WTC11 (cell line): ENCODE measurements at regions not wholly inside any gene's neighbourhood (a gene's known extent, or its start where the extent isn't known, plus 50 kb on each side); places are given as distances from the start of the nearest gene placed in this dataset.

Source experiments
- ATAC-seq: fragments of 200-7000 bp; cut with Tn5 transposase; 2 replicates; pipeline ENCODE4 v1.10.0; 2021; ENCODE audit warnings: mild to moderate bottlenecking, moderate library complexity
- CTCF ChIA-PET: fragments of 300-600 bp; sonication (Branson Sonifier 250); formaldehyde crosslinking; loops from one replicate; lab custom pipeline; 2021; ENCODE audit warnings: antibody characterized with exemption; lab: Charles Lee
- POLR2A ChIA-PET: fragments of 350-600 bp; sonication (Branson Sonifier 250); formaldehyde crosslinking; loops from one replicate; lab custom pipeline; 2021; ENCODE audit warnings: antibody characterized with exemption; lab: Charles Lee
- DNase-seq: peaks from one replicate; pipeline ENCODE4 v3.0.0; 2021; ENCODE audit warnings: low spot score
- H3K27ac Mint-ChIP-seq: 2 replicates; pipeline ENCODE4 v1.8.0; 2021; ENCODE audit warnings: mixed read lengths
- H3K27me3 Mint-ChIP-seq: 2 replicates; pipeline ENCODE4 v1.8.0; 2021; ENCODE audit warnings: low read depth, mild to moderate bottlenecking, moderate library complexity, mixed read lengths
- H3K36me3 Mint-ChIP-seq: 2 replicates; pipeline ENCODE4 v1.8.0; 2021; ENCODE audit warnings: mixed read lengths
- H3K4me1 Mint-ChIP-seq: 2 replicates; pipeline ENCODE4 v1.8.0; 2022; ENCODE audit warnings: mixed read lengths
- H3K4me3 Mint-ChIP-seq: 2 replicates; pipeline ENCODE4 v1.8.0; 2021; ENCODE audit warnings: mild to moderate bottlenecking, moderate library complexity, mixed read lengths
- H3K9me3 Mint-ChIP-seq: 2 replicates; pipeline ENCODE4 v1.8.0; 2021; ENCODE audit warnings: mixed read lengths
- ARID4B ChIP-seq: sonication (generic); formaldehyde crosslinking; IDR thresholded peaks from 2 replicates; pipeline ENCODE4 v1.8.0; 2023; ENCODE audit warnings: missing genetic modification reagents, mild to moderate bottlenecking, borderline replicate concordance
- ATF1 ChIP-seq: sonication (generic); formaldehyde crosslinking; IDR thresholded peaks from 2 replicates; pipeline ENCODE4 v1.8.1; 2023; ENCODE audit warnings: mild to moderate bottlenecking, moderate library complexity, missing genetic modification reagents
- ESRRA ChIP-seq: sonication (generic); formaldehyde crosslinking; IDR thresholded peaks from 2 replicates; pipeline ENCODE4 v1.8.1; 2022; ENCODE audit warnings: mild to moderate bottlenecking, missing genetic modification reagents, borderline replicate concordance
- FOXP1 ChIP-seq: sonication (generic); formaldehyde crosslinking; IDR thresholded peaks from 2 replicates; pipeline ENCODE4 v1.8.0; 2022; ENCODE audit warnings: missing genetic modification reagents, mild to moderate bottlenecking, moderate library complexity, borderline replicate concordance
- JUN ChIP-seq: sonication (generic); formaldehyde crosslinking; IDR thresholded peaks from 2 replicates; pipeline ENCODE4 v1.8.0; 2023; ENCODE audit warnings: mild to moderate bottlenecking, missing genetic modification reagents
- MXD4 ChIP-seq: fragments of 250-450 bp; sonication (Bioruptor Pico); IDR thresholded peaks from 2 replicates; pipeline ENCODE4 v1.8.0; 2021; ENCODE audit warnings: mild to moderate bottlenecking, moderate library complexity, borderline replicate concordance
- NR2C2 ChIP-seq: sonication (generic); formaldehyde crosslinking; IDR thresholded peaks from 2 replicates; pipeline ENCODE4 v1.8.0; 2022; ENCODE audit warnings: mild to moderate bottlenecking, missing genetic modification reagents
- ZNF396 ChIP-seq: fragments of 250-450 bp; sonication (Bioruptor Pico); IDR thresholded peaks from 2 replicates; pipeline ENCODE4 v1.8.0; 2021; ENCODE audit warnings: mild to moderate bottlenecking, moderate library complexity, borderline replicate concordance
- ZNF423 ChIP-seq: fragments of 250-450 bp; sonication (Bioruptor Pico); IDR thresholded peaks from 2 replicates; pipeline ENCODE4 v2.1.2; 2022; ENCODE audit warnings: mild to moderate bottlenecking, moderate library complexity
- TF ChIP-seq, protein P1 (sequence below): sonication (generic); formaldehyde crosslinking; IDR thresholded peaks from 2 replicates; pipeline ENCODE4 v1.8.0; 2023; ENCODE audit warnings: mild to moderate bottlenecking, missing genetic modification reagents
- TF ChIP-seq, protein P2 (sequence below): sonication (generic); formaldehyde crosslinking; IDR thresholded peaks from 2 replicates; pipeline ENCODE4 v1.8.1; 2022; ENCODE audit warnings: missing genetic modification reagents, borderline replicate concordance

GRCh38 chr12:53816360-53817020, 64.7 kb upstream of the CISTR start (continued):
- no peak for TF ChIP-seq FOXP1 (CRISPR knock-in tag)
- TF ChIP-seq ZNF396 (CRISPR knock-in tag) = no peak

DNA sequence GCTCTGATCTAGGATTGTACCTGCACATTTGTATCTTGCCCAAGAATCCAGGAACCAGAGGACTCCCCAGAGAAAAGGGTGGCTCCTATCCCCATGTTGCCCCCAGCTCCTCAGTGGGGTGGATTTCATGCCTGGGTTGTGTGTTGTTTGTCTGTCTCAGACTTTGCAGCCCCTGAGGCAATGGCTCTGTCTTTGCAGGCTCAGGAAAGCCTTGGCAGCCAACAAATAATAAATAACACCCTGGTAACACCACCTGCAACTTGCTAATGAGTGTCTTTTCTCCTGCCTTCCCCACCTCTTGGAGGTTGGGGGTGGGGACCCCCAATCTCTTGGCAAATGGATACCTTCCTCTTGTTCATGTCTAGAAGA, 65.2 kb upstream of the CISTR start:
- no peak overlapping the region for H3K27ac Mint-ChIP-seq
- CTCF ChIA-PET = interaction anchor here (1.5 to 2.0 kb wide), 2 partner anchors 13 to 59 kb away, joined by 4 to 6 read pairs; no protein-coding TSS in a partner anchor

More for the DNA sequence above, 65.2 kb upstream of the CISTR start:
- H3K4me1 Mint-ChIP-seq = no peaks in the 10 kb centered on the region
- peaks cover 26% of the 10 kb centered on the region for H3K27me3 Mint-ChIP-seq
- POLR2A ChIA-PET = no interaction called here
- no peak for TF ChIP-seq ARID4B (CRISPR knock-in tag)
- TF ChIP-seq MXD4 (CRISPR knock-in tag) = no peak
- TF ChIP-seq, protein P1, sequence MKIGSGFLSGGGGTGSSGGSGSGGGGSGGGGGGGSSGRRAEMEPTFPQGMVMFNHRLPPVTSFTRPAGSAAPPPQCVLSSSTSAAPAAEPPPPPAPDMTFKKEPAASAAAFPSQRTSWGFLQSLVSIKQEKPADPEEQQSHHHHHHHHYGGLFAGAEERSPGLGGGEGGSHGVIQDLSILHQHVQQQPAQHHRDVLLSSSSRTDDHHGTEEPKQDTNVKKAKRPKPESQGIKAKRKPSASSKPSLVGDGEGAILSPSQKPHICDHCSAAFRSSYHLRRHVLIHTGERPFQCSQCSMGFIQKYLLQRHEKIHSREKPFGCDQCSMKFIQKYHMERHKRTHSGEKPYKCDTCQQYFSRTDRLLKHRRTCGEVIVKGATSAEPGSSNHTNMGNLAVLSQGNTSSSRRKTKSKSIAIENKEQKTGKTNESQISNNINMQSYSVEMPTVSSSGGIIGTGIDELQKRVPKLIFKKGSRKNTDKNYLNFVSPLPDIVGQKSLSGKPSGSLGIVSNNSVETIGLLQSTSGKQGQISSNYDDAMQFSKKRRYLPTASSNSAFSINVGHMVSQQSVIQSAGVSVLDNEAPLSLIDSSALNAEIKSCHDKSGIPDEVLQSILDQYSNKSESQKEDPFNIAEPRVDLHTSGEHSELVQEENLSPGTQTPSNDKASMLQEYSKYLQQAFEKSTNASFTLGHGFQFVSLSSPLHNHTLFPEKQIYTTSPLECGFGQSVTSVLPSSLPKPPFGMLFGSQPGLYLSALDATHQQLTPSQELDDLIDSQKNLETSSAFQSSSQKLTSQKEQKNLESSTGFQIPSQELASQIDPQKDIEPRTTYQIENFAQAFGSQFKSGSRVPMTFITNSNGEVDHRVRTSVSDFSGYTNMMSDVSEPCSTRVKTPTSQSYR (CRISPR knock-in tag) = no peak
- no peak for TF ChIP-seq FOXP1 (CRISPR knock-in tag)
- no peak for TF ChIP-seq ATF1 (CRISPR knock-in tag)
- TF ChIP-seq ESRRA = no peak
- TF ChIP-seq, protein P2, sequence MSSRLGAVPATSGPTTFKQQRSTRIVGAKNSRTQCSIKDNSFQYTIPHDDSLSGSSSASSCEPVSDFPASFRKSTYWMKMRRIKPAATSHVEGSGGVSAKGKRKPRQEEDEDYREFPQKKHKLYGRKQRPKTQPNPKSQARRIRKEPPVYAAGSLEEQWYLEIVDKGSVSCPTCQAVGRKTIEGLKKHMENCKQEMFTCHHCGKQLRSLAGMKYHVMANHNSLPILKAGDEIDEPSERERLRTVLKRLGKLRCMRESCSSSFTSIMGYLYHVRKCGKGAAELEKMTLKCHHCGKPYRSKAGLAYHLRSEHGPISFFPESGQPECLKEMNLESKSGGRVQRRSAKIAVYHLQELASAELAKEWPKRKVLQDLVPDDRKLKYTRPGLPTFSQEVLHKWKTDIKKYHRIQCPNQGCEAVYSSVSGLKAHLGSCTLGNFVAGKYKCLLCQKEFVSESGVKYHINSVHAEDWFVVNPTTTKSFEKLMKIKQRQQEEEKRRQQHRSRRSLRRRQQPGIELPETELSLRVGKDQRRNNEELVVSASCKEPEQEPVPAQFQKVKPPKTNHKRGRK (CRISPR knock-in tag) = no peak
- TF ChIP-seq ZNF423 (CRISPR knock-in tag) = no peak
- no peak for TF ChIP-seq NR2C2 (CRISPR knock-in tag)
- TF ChIP-seq JUN (CRISPR knock-in tag) = no peak
- TF ChIP-seq, all 79 proteins: peak for 0
- Mint-ChIP-seq H3K9me3 (no peaks in the 10 kb centered on the region), H3K4me3 (no peak overlapping the region), H3K36me3 (no peaks in the 10 kb centered on the region)
- DNase-seq (no peak), ATAC-seq (no peak)
